ENCODE measurements at regions not wholly inside any gene's neighbourhood (a gene's known extent, or its start where the extent isn't known, plus 50 kb on each side); places are given as distances from the start of the nearest gene placed in this dataset.

DNA sequence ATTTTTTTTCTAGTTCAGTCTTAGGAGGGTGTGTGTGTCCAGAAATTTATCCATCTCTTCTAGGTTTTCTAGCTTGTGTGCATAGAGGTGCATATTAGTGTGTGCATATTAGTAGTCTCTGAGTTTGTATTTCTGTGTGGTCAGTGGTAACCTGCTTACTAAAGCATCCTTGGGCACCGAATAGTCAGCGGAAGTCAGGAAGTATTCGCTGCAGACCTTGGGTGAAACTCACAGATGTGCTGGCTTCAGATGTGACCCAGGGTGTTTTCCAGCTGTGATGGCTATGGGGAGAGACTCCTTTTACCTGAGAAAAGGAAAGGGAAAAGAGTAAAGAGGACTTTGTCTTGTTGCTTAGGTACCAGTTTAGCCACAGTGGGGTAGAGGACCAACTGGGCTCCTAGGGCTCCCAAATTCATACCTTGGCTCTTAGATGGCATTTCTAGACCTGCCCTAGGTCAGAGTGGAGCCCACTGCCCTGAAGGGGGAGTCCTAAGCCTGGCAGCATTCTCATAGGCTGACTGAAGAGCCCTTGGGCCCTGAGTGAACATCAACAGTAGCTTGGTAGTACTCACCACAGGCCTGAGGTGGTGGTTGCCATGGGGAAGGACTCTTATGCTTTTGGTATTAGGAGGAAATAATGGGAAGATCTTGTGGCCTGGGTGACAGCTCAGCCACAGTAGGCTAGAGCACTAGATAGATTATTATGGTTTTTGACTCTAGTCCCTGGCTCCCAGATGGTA is 286.0 kb upstream of the ZPLD1 start:
- Mint-ChIP-seq H3K9me3 (peaks cover 5% of the 10 kb centered on the region), H3K27ac (ENCODE audit: low read depth) (no peak overlapping the region), H3K36me3 (ENCODE audit: insufficient read depth) (peaks cover 3% of the 10 kb centered on the region), H3K27me3 (peaks cover 16% of the 10 kb centered on the region), H3K4me3 (no peak overlapping the region), H3K4me1 (no peaks in the 10 kb centered on the region)
- DNase-seq (ENCODE audit: low spot score in 2 of 2) (no peak), ATAC-seq (replicated peaks; ENCODE audit: extremely low read depth, poor library complexity, severe bottlenecking) (no peak)

DNA sequence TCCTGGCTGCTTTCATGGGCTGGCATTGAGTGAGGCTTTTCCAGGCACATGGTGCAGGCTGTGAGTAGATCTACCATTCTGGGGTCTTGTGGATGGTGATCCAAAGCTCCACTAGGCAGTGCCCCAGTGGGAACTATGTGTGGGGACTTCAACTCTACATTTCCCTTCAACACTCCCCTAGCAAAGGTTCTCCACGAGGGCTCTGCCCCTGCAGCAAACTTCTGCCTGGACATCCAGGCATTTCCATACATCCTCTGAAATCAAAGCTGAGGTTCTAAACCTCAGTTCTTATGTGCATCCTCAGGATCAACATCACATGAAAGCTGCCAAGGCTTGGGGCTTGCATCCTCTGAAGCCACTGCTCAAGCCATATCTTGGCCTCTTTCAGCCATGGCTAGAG is 282.9 kb upstream of the ZPLD1 start:
- peaks cover 35% of the 10 kb centered on the region for H3K27me3 Mint-ChIP-seq
- peaks cover 5% of the 10 kb centered on the region for H3K9me3 Mint-ChIP-seq
- H3K36me3 Mint-ChIP-seq (ENCODE audit: insufficient read depth): peaks cover 3% of the 10 kb centered on the region
- H3K27ac Mint-ChIP-seq (ENCODE audit: low read depth): no peak overlapping the region
- DNase-seq (ENCODE audit: low spot score in 2 of 2): no peak
- H3K4me3 Mint-ChIP-seq: no peak overlapping the region
- H3K4me1 Mint-ChIP-seq: no peaks in the 10 kb centered on the region
- no peak for ATAC-seq (replicated peaks; ENCODE audit: extremely low read depth, poor library complexity, severe bottlenecking)

- H3K4me1 Mint-ChIP-seq: no peaks in the 10 kb centered on the region
- H3K27ac Mint-ChIP-seq (ENCODE audit: low read depth): no peak overlapping the region
- no peaks in the 10 kb centered on the region for H3K36me3 Mint-ChIP-seq (ENCODE audit: insufficient read depth)
- H3K4me3 Mint-ChIP-seq: no peak overlapping the region
- H3K9me3 Mint-ChIP-seq: peaks cover 5% of the 10 kb centered on the region
- ATAC-seq (replicated peaks; ENCODE audit: extremely low read depth, poor library complexity, severe bottlenecking) (no peak), DNase-seq (ENCODE audit: low spot score in 2 of 2) (no peak)
- H3K27me3 Mint-ChIP-seq: peaks cover 20% of the 10 kb centered on the region
Observed at GRCh38 chr3:102156426-102156825, 278.4 kb upstream of the ZPLD1 start.

DNA sequence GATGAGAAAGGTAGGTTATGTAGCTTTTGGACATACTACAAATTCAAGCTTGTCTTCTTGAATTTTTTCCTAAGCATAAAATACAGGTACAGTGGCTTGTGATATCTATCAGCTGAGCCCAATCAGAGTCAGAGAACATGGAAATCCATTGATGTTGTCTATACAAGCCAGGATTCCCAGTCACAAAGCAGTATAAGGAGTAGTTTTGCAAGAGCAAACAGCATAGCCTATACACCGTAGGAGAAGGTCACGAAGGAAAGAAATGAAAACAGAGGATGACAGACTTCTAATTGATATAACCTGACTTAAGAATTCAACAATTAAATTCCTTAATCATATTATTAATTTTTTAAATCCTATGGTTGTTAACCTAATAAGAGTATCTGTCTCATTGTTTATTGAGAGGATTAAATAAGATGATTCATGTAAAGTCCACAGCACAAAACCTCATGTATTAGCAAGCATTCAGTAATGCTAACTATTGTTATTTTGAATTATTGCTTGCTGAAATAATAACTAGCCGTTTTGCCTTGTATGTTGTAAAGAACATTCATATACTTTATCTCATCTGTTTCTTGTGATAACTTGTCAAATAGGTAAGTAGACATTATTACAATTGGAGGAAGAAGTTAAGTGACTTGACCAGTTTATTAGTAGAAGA is 276.6 kb upstream of the ZPLD1 start:
- Mint-ChIP-seq H3K27me3 (peaks cover 20% of the 10 kb centered on the region), H3K4me1 (no peaks in the 10 kb centered on the region), H3K36me3 (ENCODE audit: insufficient read depth) (no peaks in the 10 kb centered on the region), H3K9me3 (no peaks in the 10 kb centered on the region), H3K27ac (ENCODE audit: low read depth) (no peak overlapping the region), H3K4me3 (no peak overlapping the region)
- ATAC-seq (replicated peaks; ENCODE audit: extremely low read depth, poor library complexity, severe bottlenecking) (no peak), DNase-seq (ENCODE audit: low spot score in 2 of 2) (no peak)

- peaks cover 7% of the 10 kb centered on the region for H3K27me3 Mint-ChIP-seq
- no peak overlapping the region for H3K4me3 Mint-ChIP-seq
- no peak overlapping the region for H3K27ac Mint-ChIP-seq (ENCODE audit: low read depth)
- DNase-seq (ENCODE audit: low spot score in 2 of 2) (no peak), ATAC-seq (replicated peaks; ENCODE audit: extremely low read depth, poor library complexity, severe bottlenecking) (no peak)
- no peaks in the 10 kb centered on the region for H3K9me3 Mint-ChIP-seq
- no peaks in the 10 kb centered on the region for H3K36me3 Mint-ChIP-seq (ENCODE audit: insufficient read depth)
- no peaks in the 10 kb centered on the region for H3K4me1 Mint-ChIP-seq
Observed at GRCh38 chr3:102159810-102160451, 274.9 kb upstream of the ZPLD1 start.

GRCh38 chr3:102161384-102162006 is 273.3 kb upstream of the ZPLD1 start:
- Mint-ChIP-seq H3K4me1 (no peaks in the 10 kb centered on the region), H3K4me3 (no peak overlapping the region), H3K27ac (ENCODE audit: low read depth) (no peak overlapping the region), H3K27me3 (no peaks in the 10 kb centered on the region), H3K36me3 (ENCODE audit: insufficient read depth) (no peaks in the 10 kb centered on the region), H3K9me3 (no peaks in the 10 kb centered on the region)
- DNase-seq (ENCODE audit: low spot score in 2 of 2) (no peak), ATAC-seq (replicated peaks; ENCODE audit: extremely low read depth, poor library complexity, severe bottlenecking) (no peak)

GRCh38 chr3:102162251-102162650 is 272.6 kb upstream of the ZPLD1 start:
- Mint-ChIP-seq H3K4me3 (no peak overlapping the region), H3K36me3 (ENCODE audit: insufficient read depth) (no peaks in the 10 kb centered on the region), H3K27ac (ENCODE audit: low read depth) (no peak overlapping the region), H3K4me1 (no peaks in the 10 kb centered on the region), H3K9me3 (no peaks in the 10 kb centered on the region), H3K27me3 (no peaks in the 10 kb centered on the region)
- DNase-seq (ENCODE audit: low spot score in 2 of 2): no peak
- no peak for ATAC-seq (replicated peaks; ENCODE audit: extremely low read depth, poor library complexity, severe bottlenecking)

- H3K4me3 Mint-ChIP-seq: no peak overlapping the region
- H3K4me1 Mint-ChIP-seq: no peaks in the 10 kb centered on the region
- H3K36me3 Mint-ChIP-seq (ENCODE audit: insufficient read depth): no peaks in the 10 kb centered on the region
- no peak for ATAC-seq (replicated peaks; ENCODE audit: extremely low read depth, poor library complexity, severe bottlenecking)
- H3K9me3 Mint-ChIP-seq: no peaks in the 10 kb centered on the region
- no peak overlapping the region for H3K27ac Mint-ChIP-seq (ENCODE audit: low read depth)
- no peaks in the 10 kb centered on the region for H3K27me3 Mint-ChIP-seq
- no peak for DNase-seq (ENCODE audit: low spot score in 2 of 2)
Observed at GRCh38 chr3:102163039-102163817, 271.6 kb upstream of the ZPLD1 start.

DNA sequence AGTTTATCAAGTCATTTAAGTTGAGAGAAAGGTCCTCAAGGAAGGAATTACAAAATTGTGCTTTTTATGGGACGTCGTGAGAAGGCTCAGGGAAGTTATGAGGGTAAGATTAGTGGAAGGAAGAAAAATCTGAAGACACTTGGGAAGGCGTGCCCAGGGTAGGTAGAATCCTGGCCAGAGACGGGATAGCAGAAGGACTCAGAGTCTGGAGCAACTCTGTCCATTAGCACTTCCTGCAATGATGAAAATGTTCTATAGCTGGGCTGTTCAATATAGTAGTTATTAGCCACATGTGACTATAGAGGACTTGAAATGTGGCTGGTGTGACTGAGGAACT is 271.0 kb upstream of the ZPLD1 start:
- no peaks in the 10 kb centered on the region for H3K27me3 Mint-ChIP-seq
- H3K9me3 Mint-ChIP-seq: no peaks in the 10 kb centered on the region
- H3K4me3 Mint-ChIP-seq: no peak overlapping the region
- no peak for DNase-seq (ENCODE audit: low spot score in 2 of 2)
- H3K27ac Mint-ChIP-seq (ENCODE audit: low read depth): no peak overlapping the region
- no peaks in the 10 kb centered on the region for H3K4me1 Mint-ChIP-seq
- H3K36me3 Mint-ChIP-seq (ENCODE audit: insufficient read depth): no peaks in the 10 kb centered on the region
- no peak for ATAC-seq (replicated peaks; ENCODE audit: extremely low read depth, poor library complexity, severe bottlenecking)

GRCh38 chr3:102165367-102165766 is 269.4 kb upstream of the ZPLD1 start:
- no peak overlapping the region for H3K27ac Mint-ChIP-seq (ENCODE audit: low read depth)

DNA sequence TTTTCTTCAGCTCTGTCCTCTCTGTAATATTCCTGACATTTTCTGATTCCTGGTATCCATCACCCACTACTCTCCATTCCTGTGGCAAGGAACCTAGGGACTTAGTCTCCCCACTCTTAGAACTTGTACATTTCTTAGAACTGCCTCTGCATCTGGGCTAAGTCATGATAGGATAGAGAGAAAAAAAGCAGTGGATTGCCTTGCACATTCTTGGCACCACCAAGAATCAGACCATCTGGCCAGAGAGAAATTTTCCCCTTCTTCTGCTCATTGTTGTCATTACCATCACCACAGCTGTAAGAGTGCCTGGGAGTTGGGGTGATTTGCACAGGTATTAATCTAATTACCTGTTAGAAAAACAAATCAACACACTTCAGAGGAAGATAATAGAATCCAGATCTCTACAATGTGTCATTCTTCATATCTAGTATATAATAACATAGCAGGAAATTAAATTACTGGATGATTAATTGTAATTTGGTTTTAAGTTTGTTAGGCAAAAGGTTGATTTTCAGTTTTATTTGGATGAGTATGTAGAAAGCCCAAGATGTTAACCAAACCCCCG is 264.8 kb upstream of the ZPLD1 start:
- Mint-ChIP-seq H3K27me3 (no peaks in the 10 kb centered on the region), H3K4me1 (no peaks in the 10 kb centered on the region), H3K4me3 (no peak overlapping the region), H3K9me3 (no peaks in the 10 kb centered on the region), H3K27ac (ENCODE audit: low read depth) (no peak overlapping the region), H3K36me3 (ENCODE audit: insufficient read depth) (no peaks in the 10 kb centered on the region)
- DNase-seq (ENCODE audit: low spot score in 2 of 2): no peak
- ATAC-seq (replicated peaks; ENCODE audit: extremely low read depth, poor library complexity, severe bottlenecking): no peak

More at GRCh38 chr3:102165367-102165766, 269.4 kb upstream of the ZPLD1 start:
- Mint-ChIP-seq H3K36me3 (ENCODE audit: insufficient read depth) (no peaks in the 10 kb centered on the region), H3K9me3 (no peaks in the 10 kb centered on the region), H3K4me3 (no peak overlapping the region), H3K27me3 (no peaks in the 10 kb centered on the region), H3K4me1 (no peaks in the 10 kb centered on the region)
- ATAC-seq (replicated peaks; ENCODE audit: extremely low read depth, poor library complexity, severe bottlenecking): no peak
- no peak for DNase-seq (ENCODE audit: low spot score in 2 of 2)

GRCh38 chr3:102170545-102170944 is 264.3 kb upstream of the ZPLD1 start:
- no peak for DNase-seq (ENCODE audit: low spot score in 2 of 2)
- H3K27me3 Mint-ChIP-seq: no peaks in the 10 kb centered on the region
- ATAC-seq (replicated peaks; ENCODE audit: extremely low read depth, poor library complexity, severe bottlenecking): no peak
- H3K4me1 Mint-ChIP-seq: no peaks in the 10 kb centered on the region
- no peaks in the 10 kb centered on the region for H3K9me3 Mint-ChIP-seq
- no peaks in the 10 kb centered on the region for H3K36me3 Mint-ChIP-seq (ENCODE audit: insufficient read depth)
- no peak overlapping the region for H3K4me3 Mint-ChIP-seq
- H3K27ac Mint-ChIP-seq (ENCODE audit: low read depth): no peak overlapping the region
